ENCODE measurements at regions not wholly inside any gene's neighbourhood (a gene's known extent, or its start where the extent isn't known, plus 50 kb on each side); places are given as distances from the start of the nearest gene placed in this dataset.

DNA sequence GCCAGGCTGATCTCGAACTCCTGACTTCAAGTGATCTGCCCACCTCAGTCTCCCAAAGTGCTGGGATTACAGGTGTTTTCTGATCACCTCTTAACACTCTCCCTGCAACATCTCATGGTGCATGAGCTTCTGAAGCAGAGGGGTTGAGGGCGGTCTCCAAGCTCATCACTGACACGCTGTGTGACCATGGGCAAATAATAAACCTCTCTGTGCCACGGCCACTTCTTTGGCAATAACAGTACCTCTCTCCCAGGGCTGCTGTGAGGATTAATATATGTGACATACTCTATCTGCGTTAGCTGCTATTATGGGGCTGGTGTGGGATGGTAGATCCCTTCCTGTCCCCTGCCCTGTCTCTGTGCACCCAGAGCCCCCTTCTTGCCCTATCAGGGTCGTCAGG lies 62.9 kb upstream of the LHX5 start:
- no peak overlapping the region for H3K27ac ChIP-seq (ENCODE audit: extremely low read depth, low read depth, low read length)
- TF ChIP-seq, protein P1, sequence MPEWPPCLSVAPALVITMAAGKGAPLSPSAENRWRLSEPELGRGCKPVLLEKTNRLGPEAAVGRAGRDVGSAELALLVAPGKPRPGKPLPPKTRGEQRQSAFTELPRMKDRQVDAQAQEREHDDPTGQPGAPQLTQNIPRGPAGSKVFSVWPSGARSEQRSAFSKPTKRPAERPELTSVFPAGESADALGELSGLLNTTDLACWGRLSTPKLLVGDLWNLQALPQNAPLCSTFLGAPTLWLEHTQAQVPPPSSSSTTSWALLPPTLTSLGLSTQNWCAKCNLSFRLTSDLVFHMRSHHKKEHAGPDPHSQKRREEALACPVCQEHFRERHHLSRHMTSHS (tag by site-specific recombination; IDR thresholded peaks at IDR 0.05) = no peak
- TF ChIP-seq, protein P2, sequence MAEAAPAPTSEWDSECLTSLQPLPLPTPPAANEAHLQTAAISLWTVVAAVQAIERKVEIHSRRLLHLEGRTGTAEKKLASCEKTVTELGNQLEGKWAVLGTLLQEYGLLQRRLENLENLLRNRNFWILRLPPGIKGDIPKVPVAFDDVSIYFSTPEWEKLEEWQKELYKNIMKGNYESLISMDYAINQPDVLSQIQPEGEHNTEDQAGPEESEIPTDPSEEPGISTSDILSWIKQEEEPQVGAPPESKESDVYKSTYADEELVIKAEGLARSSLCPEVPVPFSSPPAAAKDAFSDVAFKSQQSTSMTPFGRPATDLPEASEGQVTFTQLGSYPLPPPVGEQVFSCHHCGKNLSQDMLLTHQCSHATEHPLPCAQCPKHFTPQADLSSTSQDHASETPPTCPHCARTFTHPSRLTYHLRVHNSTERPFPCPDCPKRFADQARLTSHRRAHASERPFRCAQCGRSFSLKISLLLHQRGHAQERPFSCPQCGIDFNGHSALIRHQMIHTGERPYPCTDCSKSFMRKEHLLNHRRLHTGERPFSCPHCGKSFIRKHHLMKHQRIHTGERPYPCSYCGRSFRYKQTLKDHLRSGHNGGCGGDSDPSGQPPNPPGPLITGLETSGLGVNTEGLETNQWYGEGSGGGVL (tag by site-specific recombination; IDR thresholded peaks at IDR 0.05) = no peak
- TF ChIP-seq ZNF76 (tag by site-specific recombination; IDR thresholded peaks at IDR 0.05; ENCODE audit: borderline replicate concordance, low read depth) (no peak), ZNF354C (tag by site-specific recombination; IDR thresholded peaks at IDR 0.05; ENCODE audit: borderline replicate concordance, low read depth) (no peak), ZNF623 (tag by site-specific recombination; IDR thresholded peaks at IDR 0.05) (no peak), ZNF416 (tag by site-specific recombination; IDR thresholded peaks at IDR 0.05) (no peak), GLI4 (tag by site-specific recombination; IDR thresholded peaks at IDR 0.05) (no peak), OSR2 (tag by site-specific recombination; IDR thresholded peaks at IDR 0.05) (no peak), ZNF239 (tag by site-specific recombination; IDR thresholded peaks at IDR 0.05) (no peak), ZNF585B (tag by site-specific recombination; IDR thresholded peaks at IDR 0.05) (no peak), ZNF112 (tag by site-specific recombination; IDR thresholded peaks at IDR 0.05) (no peak)
- POLR2A ChIA-PET = no interaction called here
- H3K9me3 ChIP-seq (ENCODE audit: control insufficient read depth, insufficient read depth, low read depth, low read length) = no peaks in the 10 kb centered on the region
- no peaks in the 10 kb centered on the region for H3K4me1 ChIP-seq (ENCODE audit: control insufficient read depth, insufficient read depth, low read length)
- CTCF ChIA-PET = no interaction called here
- H3K4me3 ChIP-seq (ENCODE audit: low read depth, low read length) = no peak overlapping the region
- H3K36me3 ChIP-seq (ENCODE audit: control insufficient read depth in 2 of 2, insufficient read depth in 1 of 2, low read length in 2 of 2) = no peaks in the 10 kb centered on the region

DNA sequence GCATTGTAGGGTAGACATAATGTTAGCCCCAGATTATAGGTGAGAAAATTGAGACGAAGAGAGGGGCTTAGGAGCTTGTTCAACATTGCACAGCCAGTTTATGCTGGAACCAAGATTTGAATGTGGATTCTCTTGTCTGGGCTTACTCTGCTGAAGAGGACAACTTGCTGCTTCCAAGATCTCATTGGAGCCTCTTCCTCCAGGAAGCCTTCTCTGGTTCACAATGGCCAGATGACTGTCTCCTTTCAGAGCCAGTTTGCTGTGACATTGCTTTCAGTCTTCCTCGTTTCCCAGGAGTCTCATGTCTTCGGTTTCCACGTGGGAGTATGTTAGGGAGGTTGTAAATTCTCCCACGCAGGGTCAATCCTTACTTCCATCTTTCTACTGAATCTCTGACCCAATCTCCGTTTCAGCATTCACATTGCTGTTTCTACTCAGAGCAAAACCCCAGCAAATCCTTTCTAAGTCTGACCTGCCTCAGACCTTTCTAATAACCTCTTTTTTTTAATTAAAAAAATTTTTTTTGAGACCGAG lies 62.2 kb upstream of the LHX5 start:
- POLR2A ChIA-PET = no interaction called here
- Histone ChIP-seq H3K9me3 (ENCODE audit: control insufficient read depth, insufficient read depth, low read depth, low read length) (no peaks in the 10 kb centered on the region), H3K36me3 (ENCODE audit: control insufficient read depth in 2 of 2, insufficient read depth in 1 of 2, low read length in 2 of 2) (no peaks in the 10 kb centered on the region), H3K4me3 (ENCODE audit: low read depth, low read length) (no peak overlapping the region), H3K4me1 (ENCODE audit: control insufficient read depth, insufficient read depth, low read length) (no peaks in the 10 kb centered on the region), H3K27ac (ENCODE audit: extremely low read depth, low read depth, low read length) (no peak overlapping the region)
- CTCF ChIA-PET = no interaction called here
- TF ChIP-seq, protein P3, sequence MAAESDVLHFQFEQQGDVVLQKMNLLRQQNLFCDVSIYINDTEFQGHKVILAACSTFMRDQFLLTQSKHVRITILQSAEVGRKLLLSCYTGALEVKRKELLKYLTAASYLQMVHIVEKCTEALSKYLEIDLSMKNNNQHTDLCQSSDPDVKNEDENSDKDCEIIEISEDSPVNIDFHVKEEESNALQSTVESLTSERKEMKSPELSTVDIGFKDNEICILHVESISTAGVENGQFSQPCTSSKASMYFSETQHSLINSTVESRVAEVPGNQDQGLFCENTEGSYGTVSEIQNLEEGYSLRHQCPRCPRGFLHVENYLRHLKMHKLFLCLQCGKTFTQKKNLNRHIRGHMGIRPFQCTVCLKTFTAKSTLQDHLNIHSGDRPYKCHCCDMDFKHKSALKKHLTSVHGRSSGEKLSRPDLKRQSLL (tag by site-specific recombination; IDR thresholded peaks at IDR 0.05) = no peak
- no peak for TF ChIP-seq ZNF157 (tag by site-specific recombination; IDR thresholded peaks at IDR 0.05)
- no peak for TF ChIP-seq YY2 (tag by site-specific recombination; IDR thresholded peaks at IDR 0.05)
- peak; percentile 71 for TF ChIP-seq EGR2 (tag by site-specific recombination; IDR thresholded peaks at IDR 0.05; ENCODE audit: low read depth)
- TF ChIP-seq ZNF214 (tag by site-specific recombination; IDR thresholded peaks at IDR 0.05; ENCODE audit: borderline replicate concordance) = no peak
- peak; percentile 53 for TF ChIP-seq ZFHX2 (tag by site-specific recombination; conservative IDR thresholded peaks at IDR 0.05)

DNA sequence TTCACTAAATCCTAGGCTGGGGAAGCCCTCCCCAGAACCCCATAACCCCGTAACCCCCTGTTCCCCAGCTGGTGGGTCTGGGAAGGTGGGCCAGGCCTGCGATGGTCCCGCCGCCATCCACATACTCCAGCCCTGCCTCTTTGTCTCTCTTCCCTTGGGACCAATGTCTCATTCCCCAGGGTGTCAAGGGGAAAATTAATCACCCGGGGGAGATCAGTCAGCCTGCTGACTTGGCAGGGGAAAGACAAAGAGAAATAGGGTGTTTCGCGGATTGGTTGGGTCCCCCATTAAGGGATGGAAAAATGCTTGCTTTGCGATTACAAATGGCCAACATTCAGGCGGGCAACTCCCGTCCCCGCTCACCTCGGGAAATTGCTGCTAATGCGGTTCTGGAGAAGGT lies 60.6 kb upstream of the LHX5 start:
- POLR2A ChIA-PET = no interaction called here
- TF ChIP-seq ZFHX2 (tag by site-specific recombination; conservative IDR thresholded peaks at IDR 0.05) (no peak), ZNF394 (tag by site-specific recombination; IDR thresholded peaks at IDR 0.05; ENCODE audit: borderline replicate concordance) (no peak), ZNF24 (tag by site-specific recombination; IDR thresholded peaks at IDR 0.05) (no peak), ZNF223 (tag by site-specific recombination; IDR thresholded peaks at IDR 0.05) (no peak), ZNF221 (tag by site-specific recombination; IDR thresholded peaks at IDR 0.05; ENCODE audit: borderline replicate concordance) (no peak), MYNN (tag by site-specific recombination; IDR thresholded peaks at IDR 0.05; ENCODE audit: borderline replicate concordance) (no peak), ZNF341 (tag by site-specific recombination; IDR thresholded peaks at IDR 0.05; ENCODE audit: low read depth) (no peak), ZNF433 (tag by site-specific recombination; IDR thresholded peaks at IDR 0.05; ENCODE audit: low read depth) (no peak)
- TF ChIP-seq, protein P4, sequence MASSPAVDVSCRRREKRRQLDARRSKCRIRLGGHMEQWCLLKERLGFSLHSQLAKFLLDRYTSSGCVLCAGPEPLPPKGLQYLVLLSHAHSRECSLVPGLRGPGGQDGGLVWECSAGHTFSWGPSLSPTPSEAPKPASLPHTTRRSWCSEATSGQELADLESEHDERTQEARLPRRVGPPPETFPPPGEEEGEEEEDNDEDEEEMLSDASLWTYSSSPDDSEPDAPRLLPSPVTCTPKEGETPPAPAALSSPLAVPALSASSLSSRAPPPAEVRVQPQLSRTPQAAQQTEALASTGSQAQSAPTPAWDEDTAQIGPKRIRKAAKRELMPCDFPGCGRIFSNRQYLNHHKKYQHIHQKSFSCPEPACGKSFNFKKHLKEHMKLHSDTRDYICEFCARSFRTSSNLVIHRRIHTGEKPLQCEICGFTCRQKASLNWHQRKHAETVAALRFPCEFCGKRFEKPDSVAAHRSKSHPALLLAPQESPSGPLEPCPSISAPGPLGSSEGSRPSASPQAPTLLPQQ (tag by site-specific recombination; IDR thresholded peaks at IDR 0.05) = no peak
- TF ChIP-seq, protein P5, sequence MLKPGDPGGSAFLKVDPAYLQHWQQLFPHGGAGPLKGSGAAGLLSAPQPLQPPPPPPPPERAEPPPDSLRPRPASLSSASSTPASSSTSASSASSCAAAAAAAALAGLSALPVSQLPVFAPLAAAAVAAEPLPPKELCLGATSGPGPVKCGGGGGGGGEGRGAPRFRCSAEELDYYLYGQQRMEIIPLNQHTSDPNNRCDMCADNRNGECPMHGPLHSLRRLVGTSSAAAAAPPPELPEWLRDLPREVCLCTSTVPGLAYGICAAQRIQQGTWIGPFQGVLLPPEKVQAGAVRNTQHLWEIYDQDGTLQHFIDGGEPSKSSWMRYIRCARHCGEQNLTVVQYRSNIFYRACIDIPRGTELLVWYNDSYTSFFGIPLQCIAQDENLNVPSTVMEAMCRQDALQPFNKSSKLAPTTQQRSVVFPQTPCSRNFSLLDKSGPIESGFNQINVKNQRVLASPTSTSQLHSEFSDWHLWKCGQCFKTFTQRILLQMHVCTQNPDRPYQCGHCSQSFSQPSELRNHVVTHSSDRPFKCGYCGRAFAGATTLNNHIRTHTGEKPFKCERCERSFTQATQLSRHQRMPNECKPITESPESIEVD (tag by site-specific recombination; IDR thresholded peaks at IDR 0.05) = no peak

More for the DNA sequence above, 60.6 kb upstream of the LHX5 start:
- Histone ChIP-seq H3K27ac (ENCODE audit: extremely low read depth, low read depth, low read length) (no peak overlapping the region), H3K36me3 (ENCODE audit: control insufficient read depth in 2 of 2, insufficient read depth in 1 of 2, low read length in 2 of 2) (no peaks in the 10 kb centered on the region), H3K4me1 (ENCODE audit: control insufficient read depth, insufficient read depth, low read length) (no peaks in the 10 kb centered on the region), H3K4me3 (ENCODE audit: low read depth, low read length) (no peak overlapping the region), H3K9me3 (ENCODE audit: control insufficient read depth, insufficient read depth, low read depth, low read length) (no peaks in the 10 kb centered on the region)
- CTCF ChIA-PET = no interaction called here

All from HEK293 (cell line).